GM18502 (cell line): ENCODE measurements at regions not wholly inside any gene's neighbourhood (a gene's known extent, or its start where the extent isn't known, plus 50 kb on each side); places are given as distances from the start of the nearest gene placed in this dataset.

Source experiments
- ATAC-seq: cut with Tn5 transposase; IDR thresholded peaks from one replicate; pipeline ENCODE4 v1.9.1; 2021; ENCODE audit warnings: mild to moderate bottlenecking; ENCODE audit not compliant: unreplicated experiment, poor library complexity

DNA sequence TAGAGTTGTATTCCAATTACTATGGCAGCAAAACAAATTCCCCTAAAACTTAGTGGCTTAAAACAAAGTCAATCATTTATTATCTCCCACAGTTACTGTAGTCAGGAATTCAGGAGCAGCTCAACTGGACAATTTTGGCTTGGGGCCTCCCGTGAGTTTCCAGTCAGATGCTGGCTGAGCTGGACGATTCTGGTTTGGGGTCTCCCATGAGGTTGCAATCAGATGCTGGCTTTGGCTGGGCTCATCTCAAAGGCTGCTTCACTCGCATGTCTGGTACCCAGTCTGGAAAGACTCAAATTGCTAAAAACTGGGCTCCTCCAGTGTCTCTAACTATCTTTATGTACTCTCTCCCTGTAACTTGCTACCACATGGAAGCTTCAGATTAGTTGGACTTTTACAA lies 130.1 kb downstream of the C5orf15 start:
- no peak for ATAC-seq

DNA sequence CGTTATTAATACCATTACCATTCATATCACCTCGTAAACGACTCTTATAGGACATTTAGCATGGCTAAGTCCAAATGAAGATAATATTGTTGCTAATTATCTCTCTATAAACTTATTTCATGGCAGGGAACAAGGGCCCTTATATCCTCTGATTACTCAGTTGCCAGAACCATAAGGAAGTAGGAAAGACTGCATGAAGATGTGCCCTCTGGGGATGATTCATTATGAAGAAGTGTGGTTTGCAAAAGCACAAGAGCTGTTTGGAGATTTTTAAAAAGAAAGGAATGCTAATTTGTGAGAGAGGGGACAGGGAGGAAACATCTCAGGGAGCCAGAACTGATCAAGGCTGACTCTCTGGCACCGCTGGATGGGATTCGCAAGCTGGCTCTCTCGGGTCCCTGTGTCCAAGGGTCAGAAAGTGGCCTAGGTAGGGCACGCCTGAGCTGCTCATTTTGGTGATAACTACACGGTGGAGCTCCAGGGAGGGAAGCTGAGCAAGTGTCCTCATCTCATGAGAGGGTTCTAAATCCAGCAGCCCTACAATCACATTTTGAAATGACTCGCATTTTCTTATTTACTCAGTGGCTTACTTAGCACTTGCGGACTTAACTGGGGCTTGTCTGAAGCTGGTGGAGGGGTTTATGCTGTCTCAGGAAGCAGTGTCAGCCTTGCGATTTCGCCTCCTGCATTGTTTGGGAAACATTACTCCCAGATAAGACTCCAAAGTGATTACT lies 136.8 kb downstream of the C5orf15 start:
- no peak for ATAC-seq

DNA sequence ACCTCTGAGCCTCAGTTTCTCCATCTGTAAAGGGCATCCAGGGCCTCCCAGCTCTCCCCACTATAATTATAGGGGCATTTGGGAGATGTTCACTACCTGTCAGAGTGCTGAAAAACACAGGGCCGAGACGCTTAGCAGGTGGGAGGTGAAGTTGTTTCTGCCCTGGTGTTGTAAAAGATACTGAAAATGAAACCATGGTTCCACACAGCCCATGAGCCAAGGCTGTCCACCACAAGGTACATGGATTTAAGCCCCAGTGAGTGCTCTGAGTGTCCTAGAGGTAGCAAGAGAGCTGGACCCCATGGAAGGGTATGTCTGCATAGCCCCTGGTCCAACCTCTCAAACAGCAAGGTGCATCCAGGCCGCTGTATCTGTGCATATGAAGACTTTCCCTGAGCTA lies 137.5 kb downstream of the C5orf15 start:
- ATAC-seq, result no peak

DNA sequence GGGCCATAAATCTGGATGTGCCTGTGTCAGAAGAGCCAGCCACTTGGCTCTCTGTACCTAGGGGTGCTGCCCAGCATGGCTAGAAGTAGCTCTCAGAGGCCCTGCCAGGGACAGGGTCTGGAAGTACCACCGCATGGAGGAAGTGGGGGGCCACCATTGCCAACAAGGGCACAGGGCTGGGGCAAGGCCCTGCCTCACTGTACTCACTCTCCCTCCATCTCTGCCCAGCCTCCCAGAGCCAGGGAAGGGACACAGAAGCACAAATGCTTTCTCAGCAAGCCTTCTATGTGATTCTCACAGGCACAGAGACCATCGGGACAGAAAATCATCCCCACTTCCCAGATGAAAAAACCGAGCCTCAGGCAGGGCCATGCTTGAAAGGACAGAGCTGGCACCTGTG lies 138.1 kb downstream of the C5orf15 start:
- no peak for ATAC-seq

GRCh38 chr5:133829786-133830185 lies 138.6 kb downstream of the C5orf15 start:
- ATAC-seq, result no peak

- no peak for ATAC-seq
Measured at GRCh38 chr5:133828722-133829121, 139.7 kb downstream of the C5orf15 start.

DNA sequence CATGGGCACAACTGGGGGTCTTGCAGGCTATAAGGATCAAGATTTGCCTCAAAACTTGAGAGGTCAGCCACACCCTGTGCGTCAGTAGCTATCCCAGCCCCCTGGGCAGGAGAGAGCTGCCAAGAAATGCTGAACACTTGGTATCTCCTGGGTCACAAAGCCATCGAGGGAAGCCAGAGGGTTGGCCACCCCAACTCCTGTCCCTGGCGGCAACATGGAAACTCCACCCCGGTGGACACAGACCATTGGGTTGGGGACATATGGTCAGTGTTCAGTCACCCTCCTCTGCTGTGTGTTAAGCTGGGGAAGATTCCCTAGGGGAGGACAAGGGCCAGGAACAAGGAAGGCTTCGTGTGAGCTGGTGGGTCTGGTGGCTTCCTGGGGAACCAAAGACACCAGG lies 140.6 kb downstream of the C5orf15 start:
- no peak for ATAC-seq

DNA sequence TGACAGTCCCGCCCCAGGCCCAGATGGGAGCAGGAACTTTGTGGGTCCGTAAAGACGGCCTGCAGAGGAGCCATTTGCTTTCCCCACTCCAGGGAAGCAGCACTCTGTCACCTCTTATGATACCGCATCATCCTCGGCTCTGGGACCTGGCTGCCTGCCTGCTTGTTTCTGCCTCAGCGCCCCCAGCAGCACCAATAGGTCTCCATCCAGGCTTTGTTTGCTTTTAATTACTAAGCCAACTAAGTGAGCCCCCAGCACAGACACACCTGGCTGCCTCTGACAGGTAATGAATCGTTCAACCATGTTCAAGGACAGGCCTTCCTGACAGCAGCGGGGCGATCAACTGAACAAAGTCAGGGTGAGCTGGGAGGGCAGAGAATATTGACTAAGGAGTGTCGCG lies 141.4 kb downstream of the C5orf15 start:
- no peak for ATAC-seq

- peak; percentile 43 for ATAC-seq
Measured at GRCh38 chr5:133825631-133826289, 142.7 kb downstream of the C5orf15 start.

DNA sequence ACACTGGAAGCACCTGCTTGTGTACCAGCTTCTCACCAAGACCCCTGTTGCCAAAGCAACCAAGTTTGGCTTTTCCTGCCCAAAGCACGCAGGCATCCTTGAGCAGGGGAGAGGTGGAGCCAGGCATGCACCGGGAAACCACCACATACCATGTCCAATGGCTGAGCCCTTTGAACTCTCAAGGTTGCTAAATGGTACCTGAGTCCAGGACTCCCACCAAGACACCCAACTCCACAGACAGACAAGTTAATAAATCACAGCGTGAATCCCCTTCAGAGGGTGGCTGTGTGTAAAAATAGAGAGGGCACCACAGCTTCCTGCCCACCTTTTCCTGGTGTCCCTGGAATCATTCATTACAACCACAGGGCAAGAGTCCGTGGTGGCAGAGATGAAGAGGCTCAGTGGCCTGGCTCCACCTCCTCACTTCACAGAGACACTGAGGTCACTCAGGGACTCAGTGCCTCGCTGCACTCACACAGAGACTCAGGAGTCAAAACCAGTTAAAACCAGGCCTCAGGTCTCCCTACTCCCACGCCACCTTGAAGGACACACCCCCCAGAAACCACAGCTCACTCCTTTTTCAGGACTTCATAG lies 143.7 kb downstream of the C5orf15 start:
- peak; percentile 78 for ATAC-seq

DNA sequence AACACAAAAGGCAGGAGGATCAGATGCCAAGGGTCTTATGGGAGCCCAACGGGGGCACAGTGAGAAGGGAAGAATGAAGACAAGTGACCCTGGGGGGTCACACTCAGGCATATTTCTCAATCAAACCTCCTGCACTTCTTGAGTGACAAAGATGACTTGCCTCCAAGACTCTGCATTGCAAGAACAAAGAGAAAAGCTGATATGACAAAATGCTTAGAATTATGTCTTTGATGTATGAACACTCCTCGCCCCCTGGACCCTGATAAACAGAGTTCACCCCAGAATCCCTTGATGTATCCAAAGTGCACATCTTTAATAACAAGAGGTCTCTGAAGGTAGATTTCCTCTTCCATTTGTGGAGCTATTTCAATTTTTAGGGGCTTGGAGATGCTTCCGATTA lies 146.5 kb downstream of the C5orf15 start:
- ATAC-seq, result no peak

DNA sequence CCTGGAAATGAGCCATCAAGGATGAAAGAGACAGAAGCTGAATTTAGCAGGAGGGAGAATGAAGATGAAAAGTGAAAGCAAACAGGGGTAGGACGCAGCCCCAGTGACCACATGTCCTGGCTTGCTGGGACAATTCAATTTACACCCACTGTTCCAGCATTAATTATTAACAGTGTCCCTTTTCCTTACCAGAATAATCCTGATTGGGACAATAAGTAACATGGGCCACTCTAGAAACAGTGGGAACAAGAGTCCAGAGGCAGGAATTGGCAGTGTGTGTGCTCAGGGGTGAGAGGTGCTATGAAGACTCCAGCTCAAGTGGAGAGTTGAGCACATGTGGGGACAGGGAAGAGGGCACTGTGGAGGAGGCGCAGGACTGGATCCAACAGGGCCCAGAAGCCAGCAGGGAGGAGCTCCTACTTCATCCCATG lies 147.1 kb downstream of the C5orf15 start:
- no peak for ATAC-seq

- no peak for ATAC-seq
Measured at GRCh38 chr5:133820507-133820906, 147.9 kb downstream of the C5orf15 start.

- no peak for ATAC-seq
Measured at GRCh38 chr5:133819977-133820471, 148.4 kb downstream of the C5orf15 start.

DNA sequence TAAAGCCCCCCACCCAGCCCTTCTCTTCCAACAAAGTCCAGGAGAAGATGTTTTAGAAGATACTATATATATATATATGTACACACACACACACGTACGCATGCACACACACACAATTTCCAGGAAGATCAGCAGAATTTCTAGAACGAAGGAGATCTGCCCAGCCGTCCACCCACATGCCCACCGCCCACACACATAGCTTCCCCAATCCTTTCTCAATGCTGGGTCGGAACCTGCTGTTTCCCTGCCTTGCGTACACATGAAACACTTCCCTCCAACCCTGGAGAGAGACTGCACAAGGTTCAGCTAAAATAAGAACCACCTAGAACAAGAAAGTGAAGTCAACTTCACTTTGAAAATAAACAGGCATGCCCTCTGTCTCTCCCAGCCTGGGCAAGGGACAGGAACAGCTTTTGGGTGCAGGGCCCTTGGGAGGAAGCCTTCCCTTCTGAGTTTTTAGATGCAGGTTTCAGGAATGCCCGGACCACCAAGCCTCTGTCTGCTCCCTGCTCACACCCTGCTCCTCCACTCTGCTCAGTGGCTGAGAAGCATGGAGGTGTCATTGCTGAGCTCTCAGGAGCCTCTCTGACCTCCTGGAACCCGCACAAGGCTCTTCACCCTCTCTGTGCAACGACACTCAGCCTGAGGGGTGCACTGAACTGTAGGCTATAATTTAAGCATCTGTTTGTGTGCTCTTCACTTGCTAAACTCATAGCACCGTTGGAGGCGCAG lies 149.4 kb downstream of the C5orf15 start:
- ATAC-seq, result no peak

- ATAC-seq, result no peak
Measured at GRCh38 chr5:133818031-133818431, 150.4 kb downstream of the C5orf15 start.

DNA sequence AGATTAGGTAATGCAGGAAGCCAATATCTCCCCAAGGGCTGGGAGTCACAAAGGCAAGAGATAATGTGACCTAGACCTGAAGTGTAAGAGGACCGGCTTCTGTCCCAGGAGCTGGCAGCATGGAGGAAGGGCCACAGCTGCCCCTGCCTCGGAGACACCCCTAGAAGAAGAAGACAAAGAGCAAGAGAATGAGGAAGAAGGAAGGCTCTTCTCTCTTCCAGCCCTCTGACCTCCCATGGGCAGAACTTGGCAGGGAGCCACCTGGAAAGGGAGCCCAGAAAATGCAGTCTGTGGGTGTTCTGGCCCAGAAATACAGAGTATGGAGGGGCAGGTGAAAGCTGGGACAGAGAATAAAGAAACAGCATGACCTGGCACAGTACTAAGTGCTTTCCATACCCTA lies 151.0 kb downstream of the C5orf15 start:
- ATAC-seq, result no peak

- ATAC-seq, result no peak
Measured at GRCh38 chr5:133816791-133817190, 151.6 kb downstream of the C5orf15 start.

DNA sequence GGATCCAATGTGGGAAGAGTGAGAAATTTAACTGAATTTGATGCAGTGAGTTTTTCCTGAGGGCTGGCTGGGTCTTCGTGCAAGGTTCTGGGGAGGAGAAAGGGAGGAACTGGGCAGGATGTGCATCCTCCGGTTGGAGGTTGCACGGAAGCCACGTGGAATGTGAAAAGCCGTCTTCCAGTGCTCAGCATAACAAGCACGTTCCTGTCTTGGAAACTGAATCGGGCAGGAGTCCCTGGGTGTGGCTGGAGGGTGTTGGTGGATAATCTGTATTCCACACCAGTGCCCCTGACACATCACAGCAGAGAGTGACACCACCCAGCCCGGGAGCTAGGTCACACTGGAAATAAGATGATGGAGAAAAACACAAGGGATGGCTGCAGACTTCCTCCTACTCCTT lies 154.3 kb downstream of the C5orf15 start:
- no peak for ATAC-seq

GRCh38 chr5:133811168-133811567 lies 157.3 kb downstream of the C5orf15 start:
- ATAC-seq, result no peak

DNA sequence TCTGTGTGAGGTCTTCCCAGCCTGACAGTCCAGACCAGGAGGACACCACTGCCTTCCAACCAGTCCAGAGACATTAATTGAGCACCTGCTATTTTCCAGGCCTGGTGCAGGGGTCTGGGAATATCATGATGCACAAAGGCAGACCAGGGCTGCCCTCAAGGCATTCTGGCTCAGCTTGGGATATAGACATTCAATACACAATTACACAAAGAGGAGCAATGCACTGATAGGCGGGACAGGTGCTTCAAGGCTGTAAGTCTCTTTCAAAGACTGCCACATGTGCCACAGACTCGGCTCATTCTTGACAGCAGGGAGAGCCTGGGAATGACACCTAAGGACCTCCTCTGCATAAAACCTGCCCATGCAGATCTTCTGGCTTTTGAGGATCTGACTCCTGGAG lies 158.6 kb downstream of the C5orf15 start:
- no peak for ATAC-seq
